Trophoblast cell (in vitro differentiated cells and primary cell): ENCODE measurements at regions not wholly inside any gene's neighbourhood (a gene's known extent, or its start where the extent isn't known, plus 50 kb on each side); places are given as distances from the start of the nearest gene placed in this dataset.

Source experiments
- DNase-seq, 2 donors: peaks; one replicate each; pipeline ENCODE4 v3.0.0-alpha.2; 2016
- H2AFZ ChIP-seq: 2 replicates; pipeline ENCODE4 v1.6.1; 2013; ENCODE audit warnings: low read length, moderate library complexity, mild to moderate bottlenecking; ENCODE audit not compliant: insufficient read depth, poor library complexity
- H2AK5ac ChIP-seq: 2 replicates; pipeline ENCODE4 v1.6.1; 2013; ENCODE audit warnings: mild to moderate bottlenecking, low read length
- H2BK120ac ChIP-seq: 2 replicates; pipeline ENCODE4 v1.6.1; 2013; ENCODE audit warnings: low read length, mild to moderate bottlenecking, moderate library complexity; ENCODE audit not compliant: insufficient read depth, poor library complexity
- H2BK12ac ChIP-seq: 2 replicates; pipeline ENCODE4 v1.6.1; 2013; ENCODE audit warnings: mild to moderate bottlenecking, low read length, moderate library complexity
- H2BK5ac ChIP-seq: 2 replicates; pipeline ENCODE4 v1.6.1; 2013; ENCODE audit warnings: low read length, low read depth, moderate library complexity, mild to moderate bottlenecking; ENCODE audit not compliant: poor library complexity
- H3K14ac ChIP-seq: 2 replicates; pipeline ENCODE4 v1.6.1; 2013; ENCODE audit warnings: mild to moderate bottlenecking, low read length
- H3K18ac ChIP-seq: 2 replicates; pipeline ENCODE4 v1.6.1; 2013; ENCODE audit warnings: mild to moderate bottlenecking, low read length
- H3K23ac ChIP-seq: 2 replicates; pipeline ENCODE4 v1.6.1; 2013; ENCODE audit warnings: low read length
- H3K27ac ChIP-seq: 2 replicates; pipeline ENCODE4 v1.5.1; 2013; ENCODE audit warnings: low read depth, mild to moderate bottlenecking, inconsistent platforms, low read length, moderate library complexity
- H3K27me3 ChIP-seq: 2 replicates; pipeline ENCODE4 v1.6.1; 2013; ENCODE audit warnings: inconsistent platforms, mild to moderate bottlenecking, low read length, moderate library complexity; ENCODE audit not compliant: insufficient read depth
- H3K36me3 ChIP-seq, 2 experiments: 1 replicate in 1 of 2; 2 replicates in 1 of 2; pipeline ENCODE4 v1.6.1; 2013; ENCODE audit warnings: low read length in 2 of 2, mild to moderate bottlenecking in 2 of 2, moderate library complexity in 1 of 2; ENCODE audit not compliant: insufficient read depth in 2 of 2, control insufficient read depth in 1 of 2
- H3K4ac ChIP-seq: 2 replicates; pipeline ENCODE4 v1.6.1; 2013; ENCODE audit warnings: low read depth, mild to moderate bottlenecking, low read length, moderate library complexity
- H3K4me1 ChIP-seq, 2 experiments: 1 replicate in 1 of 2; 2 replicates in 1 of 2; pipeline ENCODE4 v1.6.1; 2013; ENCODE audit warnings: low read length in 2 of 2, mild to moderate bottlenecking in 2 of 2, moderate library complexity in 1 of 2; ENCODE audit not compliant: insufficient read depth in 2 of 2, control insufficient read depth in 1 of 2
- H3K4me2 ChIP-seq: 2 replicates; pipeline ENCODE4 v1.6.1; 2013; ENCODE audit warnings: inconsistent platforms, mild to moderate bottlenecking, low read length, moderate library complexity
- H3K4me3 ChIP-seq: 2 replicates; pipeline ENCODE4 v1.5.1; 2013; ENCODE audit warnings: mild to moderate bottlenecking, low read depth, low read length, inconsistent platforms
- H3K79me1 ChIP-seq: one replicate; pipeline ENCODE4 v1.6.1; 2013; ENCODE audit warnings: low read length
- H3K79me2 ChIP-seq: 2 replicates; pipeline ENCODE4 v1.6.1; 2013; ENCODE audit warnings: low read length, mild to moderate bottlenecking; ENCODE audit not compliant: control insufficient read depth, insufficient read depth, poor library complexity
- H3K9ac ChIP-seq: 2 replicates; pipeline ENCODE4 v1.6.1; 2013; ENCODE audit warnings: mild to moderate bottlenecking, low read length
- H3K9me3 ChIP-seq: 2 replicates; pipeline ENCODE4 v1.6.1; 2013; ENCODE audit warnings: low read depth, mild to moderate bottlenecking, control low read depth, inconsistent platforms, low read length; ENCODE audit not compliant: insufficient read depth
- H4K12ac ChIP-seq: 2 replicates; pipeline ENCODE4 v1.6.1; 2013; ENCODE audit warnings: low read depth, mild to moderate bottlenecking, low read length, moderate library complexity
- H4K8ac ChIP-seq: 2 replicates; pipeline ENCODE4 v1.6.1; 2013; ENCODE audit warnings: low read depth, mild to moderate bottlenecking, low read length, moderate library complexity
- H4K91ac ChIP-seq: one replicate; pipeline ENCODE4 v1.6.1; 2013; ENCODE audit warnings: low read depth, mild to moderate bottlenecking, low read length, moderate library complexity
- WGBS: extraction: QIAGEN DNeasy Blood & Tissue Kit; methylation state at CpG from one replicate; pipeline ENCODE4 v1.1.7; 2013; ENCODE audit warnings: missing lambda C conversion rate; ENCODE audit not compliant: insufficient read length, insufficient coverage; ENCODE audit errors: extremely low coverage; 5-methylcytosine and 5-hydroxymethylcytosine counted together

DNA sequence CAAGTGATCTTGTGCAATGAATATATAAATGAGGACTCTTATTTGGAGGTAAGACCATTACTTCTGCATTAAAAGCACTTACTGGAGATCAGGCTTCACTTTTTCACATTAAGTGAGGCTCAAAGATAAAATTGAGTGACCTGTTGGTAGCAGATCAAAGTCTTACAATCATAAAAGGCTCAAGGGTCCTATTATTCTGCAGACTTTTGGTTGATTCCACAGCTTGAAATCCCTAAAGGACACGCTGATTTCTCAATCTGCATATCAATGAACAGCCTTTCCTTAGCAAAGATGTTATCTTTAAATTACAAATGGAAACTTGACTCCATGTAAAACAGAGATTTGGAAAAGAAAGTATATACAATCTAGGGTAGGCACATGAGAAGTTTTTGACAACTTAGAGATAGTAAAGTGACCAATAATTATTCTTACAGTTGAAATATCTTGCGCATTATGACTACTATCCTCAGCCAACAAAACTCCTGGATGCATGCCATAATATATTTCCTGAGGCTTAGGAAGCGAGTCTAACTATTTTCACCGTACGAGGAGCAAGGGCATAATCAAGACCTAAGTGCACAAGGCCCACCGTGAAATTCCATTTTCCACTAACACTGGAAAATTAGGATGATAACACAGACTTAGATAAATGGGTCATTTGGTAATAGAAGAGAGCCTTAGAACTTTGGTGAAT, 640.7 kb downstream of the LIG4 start:
- Histone ChIP-seq H3K79me2 (no peaks in the 10 kb centered on the region), H2AFZ (no peak overlapping the region), H3K9ac (no peak overlapping the region), H2BK5ac (no peak overlapping the region), H2BK12ac (no peak overlapping the region), H3K4me3 (no peak overlapping the region), H3K4me2 (no peak overlapping the region), H3K27ac (no peak overlapping the region), H4K12ac (no peak overlapping the region), H3K4me1 (no peaks in the 10 kb centered on the region), H4K91ac (no peak overlapping the region), H3K9me3 (no peaks in the 10 kb centered on the region), H2BK120ac (no peak overlapping the region), H4K8ac (no peak overlapping the region), H3K18ac (no peak overlapping the region), H3K27me3 (no peaks in the 10 kb centered on the region), H3K4ac (no peak overlapping the region), H3K14ac (no peak overlapping the region), H3K23ac (no peak overlapping the region), H2AK5ac (no peak overlapping the region), H3K79me1 (no peaks in the 10 kb centered on the region), H3K36me3 (no peaks in the 10 kb centered on the region)
- WGBS, result no CpG with 5 or more reads among the region's 6 CpGs
- DNase-seq, result no peak

DNA sequence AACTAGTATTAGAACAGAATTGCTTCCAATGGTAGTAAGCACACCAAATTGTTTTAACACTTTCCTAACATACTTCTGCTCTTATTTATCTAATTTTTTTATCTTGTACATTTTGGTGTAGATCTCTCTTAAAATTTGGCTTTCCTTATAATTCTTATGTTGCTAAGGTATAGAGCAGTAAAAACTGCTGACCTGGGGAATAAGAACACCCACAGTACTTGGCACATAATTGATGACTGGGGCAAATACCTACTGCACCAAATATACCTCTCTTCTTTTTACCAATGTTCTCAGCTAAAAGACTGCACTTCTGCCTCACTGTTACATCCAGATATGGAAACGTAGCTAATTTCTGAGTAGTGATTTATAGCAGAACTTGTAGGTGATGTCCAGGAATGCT, 642.2 kb downstream of the LIG4 start:
- no peaks in the 10 kb centered on the region for H3K4me1 ChIP-seq
- no peak overlapping the region for H3K18ac ChIP-seq
- H3K27me3 ChIP-seq, result no peaks in the 10 kb centered on the region
- H3K4me2 ChIP-seq, result no peak overlapping the region
- H3K4ac ChIP-seq, result no peak overlapping the region
- H3K79me1 ChIP-seq, result no peaks in the 10 kb centered on the region
- H3K9ac ChIP-seq, result no peak overlapping the region
- no peak overlapping the region for H3K4me3 ChIP-seq
- no peak overlapping the region for H2BK12ac ChIP-seq
- H3K36me3 ChIP-seq, result no peaks in the 10 kb centered on the region
- H2AFZ ChIP-seq, result no peak overlapping the region
- no peak overlapping the region for H2BK120ac ChIP-seq
- H3K23ac ChIP-seq, result no peak overlapping the region
- no peak overlapping the region for H3K14ac ChIP-seq
- no peak overlapping the region for H2BK5ac ChIP-seq
- no peak for DNase-seq
- no peaks in the 10 kb centered on the region for H3K79me2 ChIP-seq
- H3K9me3 ChIP-seq, result no peaks in the 10 kb centered on the region
- H4K91ac ChIP-seq, result no peak overlapping the region
- H4K8ac ChIP-seq, result no peak overlapping the region
- WGBS, result no CpG with 5 or more reads among the region's 1 CpG
- no peak overlapping the region for H4K12ac ChIP-seq
- H2AK5ac ChIP-seq, result no peak overlapping the region
- no peak overlapping the region for H3K27ac ChIP-seq

DNA sequence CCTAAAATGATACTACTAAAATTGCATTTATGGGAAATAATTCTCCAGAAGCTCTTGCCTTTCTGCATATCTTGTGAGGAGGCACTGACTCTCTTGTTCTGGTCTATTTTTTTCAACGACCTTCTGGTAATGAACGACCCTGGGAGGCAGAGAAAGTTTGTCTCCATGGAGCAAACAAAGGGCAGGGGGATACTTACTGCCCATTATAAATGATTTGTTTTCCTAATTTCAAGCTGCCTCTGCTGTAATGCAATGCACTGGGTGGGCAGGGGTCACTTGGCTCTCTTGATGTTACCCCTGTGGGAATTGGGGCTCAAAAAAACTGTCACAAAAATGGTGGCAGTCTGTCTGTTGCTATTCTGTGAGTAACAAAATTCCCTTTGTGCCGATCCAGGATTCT, 643.2 kb downstream of the LIG4 start:
- no peak overlapping the region for H2BK120ac ChIP-seq
- H3K27me3 ChIP-seq, result no peaks in the 10 kb centered on the region
- H3K79me1 ChIP-seq, result no peaks in the 10 kb centered on the region
- no peak overlapping the region for H3K4me2 ChIP-seq
- H3K23ac ChIP-seq, result no peak overlapping the region
- no peaks in the 10 kb centered on the region for H3K36me3 ChIP-seq
- no peak overlapping the region for H2AFZ ChIP-seq
- no peaks in the 10 kb centered on the region for H3K4me1 ChIP-seq
- no CpG with 5 or more reads among the region's 3 CpGs for WGBS
- H3K79me2 ChIP-seq, result no peaks in the 10 kb centered on the region
- H2AK5ac ChIP-seq, result no peak overlapping the region
- H3K4me3 ChIP-seq, result no peak overlapping the region
- H2BK12ac ChIP-seq, result no peak overlapping the region
- no peak overlapping the region for H3K9ac ChIP-seq
- no peak overlapping the region for H3K18ac ChIP-seq
- H3K27ac ChIP-seq, result no peak overlapping the region
- no peak overlapping the region for H4K8ac ChIP-seq
- H3K9me3 ChIP-seq, result no peaks in the 10 kb centered on the region
- no peak overlapping the region for H3K14ac ChIP-seq
- H2BK5ac ChIP-seq, result no peak overlapping the region
- H4K12ac ChIP-seq, result no peak overlapping the region
- H4K91ac ChIP-seq, result no peak overlapping the region
- no peak overlapping the region for H3K4ac ChIP-seq
- no peak for DNase-seq

DNA sequence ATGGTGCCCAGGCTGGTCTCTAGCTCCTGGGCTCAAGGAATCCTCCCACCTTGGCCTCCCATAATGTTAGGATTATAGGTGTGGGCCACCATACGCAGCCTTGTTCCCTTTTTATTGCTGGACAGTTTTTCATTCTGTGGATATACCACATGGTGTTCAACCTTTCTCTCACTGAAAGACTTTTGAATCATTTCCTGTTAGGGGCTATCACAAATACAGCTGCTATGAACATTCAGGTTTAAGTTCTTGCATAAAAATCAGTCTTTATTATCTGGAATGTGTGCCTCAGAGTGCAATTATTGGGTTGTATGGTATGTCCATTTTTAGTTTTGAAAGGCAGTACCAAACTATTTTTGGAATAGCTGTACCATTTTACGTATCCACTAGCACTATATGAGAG, 647.2 kb downstream of the LIG4 start:
- WGBS, result no CpG with 5 or more reads among the region's 2 CpGs
- Histone ChIP-seq H3K27ac (no peak overlapping the region), H3K27me3 (no peaks in the 10 kb centered on the region)

More for the DNA sequence above, 647.2 kb downstream of the LIG4 start:
- Histone ChIP-seq H3K23ac (no peak overlapping the region), H3K18ac (no peak overlapping the region), H3K4me3 (no peak overlapping the region), H2BK5ac (no peak overlapping the region), H4K91ac (no peak overlapping the region), H3K4me2 (no peak overlapping the region), H2BK12ac (no peak overlapping the region), H3K79me1 (no peaks in the 10 kb centered on the region), H2AFZ (no peak overlapping the region), H2AK5ac (no peak overlapping the region), H3K79me2 (no peaks in the 10 kb centered on the region), H3K14ac (no peak overlapping the region), H3K36me3 (no peaks in the 10 kb centered on the region), H4K8ac (no peak overlapping the region), H3K4me1 (no peaks in the 10 kb centered on the region), H4K12ac (no peak overlapping the region), H3K9me3 (no peaks in the 10 kb centered on the region), H3K9ac (no peak overlapping the region), H3K4ac (no peak overlapping the region), H2BK120ac (no peak overlapping the region)
- DNase-seq, result no peak
